ENCODE measurements at regions not wholly inside any gene's neighbourhood (a gene's known extent, or its start where the extent isn't known, plus 50 kb on each side); places are given as distances from the start of the nearest gene placed in this dataset.

DNA sequence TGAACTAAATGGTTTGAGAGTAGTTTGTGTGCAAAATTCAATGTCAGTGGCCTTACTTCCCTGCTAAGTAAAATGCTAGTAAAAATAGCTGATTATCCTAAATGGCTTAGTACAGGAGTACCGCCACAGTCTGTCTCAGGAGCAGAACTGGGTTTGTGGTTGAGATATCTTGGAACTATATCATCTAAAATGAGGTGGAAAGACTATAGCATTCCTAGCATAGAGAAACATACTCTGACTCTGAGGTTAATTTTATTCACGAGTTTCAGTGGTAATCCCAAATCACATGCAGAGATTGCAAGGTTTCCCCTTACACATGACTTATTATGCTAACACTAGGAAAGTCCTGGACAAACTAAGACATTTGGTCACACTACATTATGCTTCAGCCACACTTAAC is 70.4 kb downstream of the OR13H1 start:
- Histone ChIP-seq H3K9ac (ENCODE audit: low read depth in 1 of 2, low read length in 2 of 2) (no peak overlapping the region), H3K4me1 (ENCODE audit: control insufficient read depth in 4 of 4, insufficient read depth in 4 of 4, low read length in 3 of 4) (no peaks in the 10 kb centered on the region), H3K27ac (ENCODE audit: low read depth in 1 of 2, low read length in 2 of 2) (no peak overlapping the region), H3K27me3 (ENCODE audit: control insufficient read depth in 4 of 4, insufficient read depth in 4 of 4, low read length in 3 of 4) (peaks cover 0 to 13% (median 0%) of the 10 kb centered on the region in 4 donors), H3K9me3 (ENCODE audit: control insufficient read depth in 4 of 4, low read length in 3 of 4) (no peaks in the 10 kb centered on the region), H3K36me3 (ENCODE audit: control insufficient read depth in 4 of 4, insufficient read depth in 3 of 4, low read depth in 1 of 4, low read length in 3 of 4) (no peaks in the 10 kb centered on the region), H3K4me3 (ENCODE audit: low read depth in 1 of 3, low read length in 3 of 3) (no peak overlapping the region)
- 78% methylated on average over 2 of the region's 2 CpGs for WGBS
- TF ChIP-seq TAF1 (conservative IDR thresholded peaks at IDR 0.05) (no peak), HNF4A (conservative IDR thresholded peaks at IDR 0.05) (no peak), RAD21 (IDR thresholded peaks at IDR 0.05) (no peak), YY1 (IDR thresholded peaks at IDR 0.05) (no peak), GABPA (IDR thresholded peaks at IDR 0.05 in 1 of 2, conservative IDR thresholded peaks at IDR 0.05 in 1 of 2) (no peak), JUND (IDR thresholded peaks at IDR 0.05) (no peak), FOXA1 (IDR thresholded peaks at IDR 0.05) (no peak), NR2F2 (IDR thresholded peaks at IDR 0.05) (no peak), SP1 (IDR thresholded peaks at IDR 0.05) (no peak), HNF4G (IDR thresholded peaks at IDR 0.05) (no peak), RXRA (IDR thresholded peaks at IDR 0.05) (no peak)
- TF ChIP-seq, protein P1, sequence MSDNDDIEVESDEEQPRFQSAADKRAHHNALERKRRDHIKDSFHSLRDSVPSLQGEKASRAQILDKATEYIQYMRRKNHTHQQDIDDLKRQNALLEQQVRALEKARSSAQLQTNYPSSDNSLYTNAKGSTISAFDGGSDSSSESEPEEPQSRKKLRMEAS (IDR thresholded peaks at IDR 0.05): no peak
- TF ChIP-seq, protein P2, sequence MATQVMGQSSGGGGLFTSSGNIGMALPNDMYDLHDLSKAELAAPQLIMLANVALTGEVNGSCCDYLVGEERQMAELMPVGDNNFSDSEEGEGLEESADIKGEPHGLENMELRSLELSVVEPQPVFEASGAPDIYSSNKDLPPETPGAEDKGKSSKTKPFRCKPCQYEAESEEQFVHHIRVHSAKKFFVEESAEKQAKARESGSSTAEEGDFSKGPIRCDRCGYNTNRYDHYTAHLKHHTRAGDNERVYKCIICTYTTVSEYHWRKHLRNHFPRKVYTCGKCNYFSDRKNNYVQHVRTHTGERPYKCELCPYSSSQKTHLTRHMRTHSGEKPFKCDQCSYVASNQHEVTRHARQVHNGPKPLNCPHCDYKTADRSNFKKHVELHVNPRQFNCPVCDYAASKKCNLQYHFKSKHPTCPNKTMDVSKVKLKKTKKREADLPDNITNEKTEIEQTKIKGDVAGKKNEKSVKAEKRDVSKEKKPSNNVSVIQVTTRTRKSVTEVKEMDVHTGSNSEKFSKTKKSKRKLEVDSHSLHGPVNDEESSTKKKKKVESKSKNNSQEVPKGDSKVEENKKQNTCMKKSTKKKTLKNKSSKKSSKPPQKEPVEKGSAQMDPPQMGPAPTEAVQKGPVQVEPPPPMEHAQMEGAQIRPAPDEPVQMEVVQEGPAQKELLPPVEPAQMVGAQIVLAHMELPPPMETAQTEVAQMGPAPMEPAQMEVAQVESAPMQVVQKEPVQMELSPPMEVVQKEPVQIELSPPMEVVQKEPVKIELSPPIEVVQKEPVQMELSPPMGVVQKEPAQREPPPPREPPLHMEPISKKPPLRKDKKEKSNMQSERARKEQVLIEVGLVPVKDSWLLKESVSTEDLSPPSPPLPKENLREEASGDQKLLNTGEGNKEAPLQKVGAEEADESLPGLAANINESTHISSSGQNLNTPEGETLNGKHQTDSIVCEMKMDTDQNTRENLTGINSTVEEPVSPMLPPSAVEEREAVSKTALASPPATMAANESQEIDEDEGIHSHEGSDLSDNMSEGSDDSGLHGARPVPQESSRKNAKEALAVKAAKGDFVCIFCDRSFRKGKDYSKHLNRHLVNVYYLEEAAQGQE (IDR thresholded peaks at IDR 0.05): no peak
- TF ChIP-seq, protein P3, sequence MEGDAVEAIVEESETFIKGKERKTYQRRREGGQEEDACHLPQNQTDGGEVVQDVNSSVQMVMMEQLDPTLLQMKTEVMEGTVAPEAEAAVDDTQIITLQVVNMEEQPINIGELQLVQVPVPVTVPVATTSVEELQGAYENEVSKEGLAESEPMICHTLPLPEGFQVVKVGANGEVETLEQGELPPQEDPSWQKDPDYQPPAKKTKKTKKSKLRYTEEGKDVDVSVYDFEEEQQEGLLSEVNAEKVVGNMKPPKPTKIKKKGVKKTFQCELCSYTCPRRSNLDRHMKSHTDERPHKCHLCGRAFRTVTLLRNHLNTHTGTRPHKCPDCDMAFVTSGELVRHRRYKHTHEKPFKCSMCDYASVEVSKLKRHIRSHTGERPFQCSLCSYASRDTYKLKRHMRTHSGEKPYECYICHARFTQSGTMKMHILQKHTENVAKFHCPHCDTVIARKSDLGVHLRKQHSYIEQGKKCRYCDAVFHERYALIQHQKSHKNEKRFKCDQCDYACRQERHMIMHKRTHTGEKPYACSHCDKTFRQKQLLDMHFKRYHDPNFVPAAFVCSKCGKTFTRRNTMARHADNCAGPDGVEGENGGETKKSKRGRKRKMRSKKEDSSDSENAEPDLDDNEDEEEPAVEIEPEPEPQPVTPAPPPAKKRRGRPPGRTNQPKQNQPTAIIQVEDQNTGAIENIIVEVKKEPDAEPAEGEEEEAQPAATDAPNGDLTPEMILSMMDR (IDR thresholded peaks at IDR 0.05; ENCODE audit: low read depth, low read length, missing input control): no peak
- DNase-seq (ENCODE audit: low spot score): no peak

DNA sequence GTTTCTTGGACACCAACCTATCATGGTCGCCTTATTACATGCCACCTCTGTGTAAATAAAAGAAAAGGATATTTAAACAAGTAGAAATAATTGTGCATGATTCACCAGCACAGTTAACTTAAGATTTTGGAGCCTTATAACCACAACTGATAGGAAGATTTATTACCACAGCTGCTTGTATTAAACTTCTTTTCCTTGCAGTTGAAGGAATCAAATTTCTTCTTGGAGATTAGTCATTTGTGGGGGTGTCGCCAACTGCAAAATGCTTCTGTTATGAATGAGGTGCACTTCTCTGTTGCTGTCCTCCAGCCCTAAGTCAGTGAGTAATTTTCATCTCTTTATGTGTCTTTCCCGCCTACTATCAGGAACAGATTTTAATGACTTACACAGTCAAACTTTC is 73.3 kb downstream of the OR13H1 start:
- Histone ChIP-seq H3K4me3 (ENCODE audit: low read depth in 1 of 3, low read length in 3 of 3) (no peak overlapping the region), H3K27ac (ENCODE audit: low read depth in 1 of 2, low read length in 2 of 2) (no peak overlapping the region), H3K9me3 (ENCODE audit: control insufficient read depth in 4 of 4, low read length in 3 of 4) (no peaks in the 10 kb centered on the region), H3K27me3 (ENCODE audit: control insufficient read depth in 4 of 4, insufficient read depth in 4 of 4, low read length in 3 of 4) (peaks cover 0 to 11% (median 0%) of the 10 kb centered on the region in 4 donors), H3K4me1 (ENCODE audit: control insufficient read depth in 4 of 4, insufficient read depth in 4 of 4, low read length in 3 of 4) (no peaks in the 10 kb centered on the region), H3K36me3 (ENCODE audit: control insufficient read depth in 4 of 4, insufficient read depth in 3 of 4, low read depth in 1 of 4, low read length in 3 of 4) (no peaks in the 10 kb centered on the region), H3K9ac (ENCODE audit: low read depth in 1 of 2, low read length in 2 of 2) (no peak overlapping the region)
- WGBS: 68% methylated on average over 3 of the region's 3 CpGs
- no peak for DNase-seq (ENCODE audit: low spot score)
- no peak for TF ChIP-seq NR2F2 (IDR thresholded peaks at IDR 0.05)

DNA sequence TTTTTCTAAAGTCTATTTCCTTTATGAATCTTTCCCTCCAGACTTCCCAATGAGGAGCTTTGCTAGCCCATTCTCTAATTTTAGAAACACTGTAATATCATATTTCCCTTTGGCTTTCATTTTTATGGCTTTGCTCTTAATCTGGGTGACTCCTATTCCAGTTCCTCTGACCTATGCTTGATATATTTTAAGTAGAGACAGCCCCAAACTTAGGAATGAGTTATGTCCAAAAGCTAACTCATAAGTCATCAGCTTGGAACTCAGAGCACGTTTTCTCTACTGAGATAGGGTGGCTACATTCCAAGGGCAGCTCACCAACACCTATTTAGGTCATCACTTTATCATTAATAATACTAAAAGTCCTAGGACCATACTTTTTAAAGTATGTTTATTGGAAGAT is 77.8 kb downstream of the OR13H1 start:
- peaks cover 0 to 8% (median 0%) of the 10 kb centered on the region in 4 donors for H3K27me3 ChIP-seq (ENCODE audit: control insufficient read depth in 4 of 4, insufficient read depth in 4 of 4, low read length in 3 of 4)
- H3K9ac ChIP-seq (ENCODE audit: low read depth in 1 of 2, low read length in 2 of 2): no peak overlapping the region
- H3K36me3 ChIP-seq (ENCODE audit: control insufficient read depth in 4 of 4, insufficient read depth in 3 of 4, low read depth in 1 of 4, low read length in 3 of 4): no peaks in the 10 kb centered on the region
- TF ChIP-seq GABPA (IDR thresholded peaks at IDR 0.05 in 1 of 2, conservative IDR thresholded peaks at IDR 0.05 in 1 of 2): no peak
- no peak for TF ChIP-seq EGR1 (IDR thresholded peaks at IDR 0.05; ENCODE audit: low read depth in 2 of 2)
- no peak for TF ChIP-seq RAD21 (IDR thresholded peaks at IDR 0.05)
- no peak for TF ChIP-seq NR2F2 (IDR thresholded peaks at IDR 0.05)
- TF ChIP-seq FOXA1 (IDR thresholded peaks at IDR 0.05): no peak
- TF ChIP-seq, protein P4, sequence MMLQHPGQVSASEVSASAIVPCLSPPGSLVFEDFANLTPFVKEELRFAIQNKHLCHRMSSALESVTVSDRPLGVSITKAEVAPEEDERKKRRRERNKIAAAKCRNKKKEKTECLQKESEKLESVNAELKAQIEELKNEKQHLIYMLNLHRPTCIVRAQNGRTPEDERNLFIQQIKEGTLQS (IDR thresholded peaks at IDR 0.05): no peak
- TF ChIP-seq FOXA2 (IDR thresholded peaks at IDR 0.05): no peak
- TF ChIP-seq, protein P1 (IDR thresholded peaks at IDR 0.05): no peak
- TF ChIP-seq SP1 (IDR thresholded peaks at IDR 0.05): no peak
- TF ChIP-seq TAF1 (conservative IDR thresholded peaks at IDR 0.05): no peak
- TF ChIP-seq HNF4G (IDR thresholded peaks at IDR 0.05): no peak
- TF ChIP-seq, protein P3 (IDR thresholded peaks at IDR 0.05; ENCODE audit: low read depth, low read length, missing input control): no peak
- H3K4me3 ChIP-seq (ENCODE audit: low read depth in 1 of 3, low read length in 3 of 3): no peak overlapping the region
- no peak for DNase-seq (ENCODE audit: low spot score)
- no peaks in the 10 kb centered on the region for H3K9me3 ChIP-seq (ENCODE audit: control insufficient read depth in 4 of 4, low read length in 3 of 4)
- H3K4me1 ChIP-seq (ENCODE audit: control insufficient read depth in 4 of 4, insufficient read depth in 4 of 4, low read length in 3 of 4): no peaks in the 10 kb centered on the region
- no peak overlapping the region for H3K27ac ChIP-seq (ENCODE audit: low read depth in 1 of 2, low read length in 2 of 2)
- 17% methylated on average over 1 of the region's 1 CpG for WGBS

All from liver (tissue), 8 donors.